Keratinocyte (primary cell): ENCODE measurements at regions not wholly inside any gene's neighbourhood (a gene's known extent, or its start where the extent isn't known, plus 50 kb on each side); places are given as distances from the start of the nearest gene placed in this dataset.

Experiments
- EZH2 ChIP-seq: IDR thresholded peaks from one replicate; pipeline ENCODE4 v1.6.1; 2012; ENCODE audit warnings: inconsistent platforms, mild to moderate bottlenecking, low read length, moderate library complexity
- TF ChIP-seq, protein P1 (sequence below), 3 experiments: IDR thresholded peaks in 1 of 3; conservative IDR thresholded peaks in 1 of 3; optimal IDR thresholded peaks in 1 of 3; 2 replicates in 2 of 3; 3 replicates in 1 of 3; pipeline versions ENCODE3 to v1.5.1; 2011; ENCODE audit warnings: low read length in 3 of 3, mild to moderate bottlenecking in 3 of 3, moderate library complexity in 2 of 3, control low read depth in 1 of 3, inconsistent platforms in 1 of 3; ENCODE audit not compliant: insufficient read depth in 2 of 3; ENCODE audit errors: extremely low read depth in 1 of 3

DNA sequence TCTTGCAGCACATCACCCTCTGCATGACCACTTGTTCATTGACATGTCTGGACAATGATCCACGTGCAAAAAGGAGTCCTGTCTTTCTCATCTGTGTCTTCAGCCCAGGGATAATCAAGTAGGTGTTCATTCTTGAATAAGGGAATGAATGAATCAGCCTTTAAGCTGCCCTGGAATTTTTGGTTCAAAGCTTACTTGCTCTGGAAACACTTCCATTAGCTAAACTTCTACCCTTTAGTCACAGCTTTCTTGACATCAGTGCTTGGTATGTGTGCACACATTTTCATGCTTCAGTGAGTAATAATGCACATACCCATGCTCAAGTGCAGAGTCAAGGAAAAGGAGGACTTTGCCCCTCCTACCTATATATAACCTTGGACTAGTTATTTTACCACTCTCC lies 103.0 kb upstream of the CDH13 start:
- TF ChIP-seq, protein P1, sequence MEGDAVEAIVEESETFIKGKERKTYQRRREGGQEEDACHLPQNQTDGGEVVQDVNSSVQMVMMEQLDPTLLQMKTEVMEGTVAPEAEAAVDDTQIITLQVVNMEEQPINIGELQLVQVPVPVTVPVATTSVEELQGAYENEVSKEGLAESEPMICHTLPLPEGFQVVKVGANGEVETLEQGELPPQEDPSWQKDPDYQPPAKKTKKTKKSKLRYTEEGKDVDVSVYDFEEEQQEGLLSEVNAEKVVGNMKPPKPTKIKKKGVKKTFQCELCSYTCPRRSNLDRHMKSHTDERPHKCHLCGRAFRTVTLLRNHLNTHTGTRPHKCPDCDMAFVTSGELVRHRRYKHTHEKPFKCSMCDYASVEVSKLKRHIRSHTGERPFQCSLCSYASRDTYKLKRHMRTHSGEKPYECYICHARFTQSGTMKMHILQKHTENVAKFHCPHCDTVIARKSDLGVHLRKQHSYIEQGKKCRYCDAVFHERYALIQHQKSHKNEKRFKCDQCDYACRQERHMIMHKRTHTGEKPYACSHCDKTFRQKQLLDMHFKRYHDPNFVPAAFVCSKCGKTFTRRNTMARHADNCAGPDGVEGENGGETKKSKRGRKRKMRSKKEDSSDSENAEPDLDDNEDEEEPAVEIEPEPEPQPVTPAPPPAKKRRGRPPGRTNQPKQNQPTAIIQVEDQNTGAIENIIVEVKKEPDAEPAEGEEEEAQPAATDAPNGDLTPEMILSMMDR (optimal IDR thresholded peaks at IDR 0.05 in 1 of 3, IDR thresholded peaks at IDR 0.05 in 1 of 3, conservative IDR thresholded peaks at IDR 0.05 in 1 of 3; ENCODE audit: extremely low read depth in 1 of 3, insufficient read depth in 2 of 3, low read length in 3 of 3), result no peak
- no peak for TF ChIP-seq EZH2
